Right lobe of liver (tissue), 6 donors: ENCODE measurements at regions not wholly inside any gene's neighbourhood (a gene's known extent, or its start where the extent isn't known, plus 50 kb on each side); places are given as distances from the start of the nearest gene placed in this dataset.

Experiments used
- ATAC-seq, 4 donors: fragments of 200-7000 bp; cut with Tn5 transposase; one replicate each; pipeline ENCODE4 v1.9.1; 2020; ENCODE audit warnings: mild to moderate bottlenecking in 4 of 4, moderate library complexity in 4 of 4
- DNase-seq, 3 donors: peaks; one replicate each; pipeline ENCODE4 v3.0.0-alpha.2; 2020
- H3K27ac ChIP-seq, 3 donors: fragments of 200-600 bp; one replicate each; pipeline ENCODE4 v1.8.0; 2022
- H3K27me3 ChIP-seq, 2 donors: fragments of 200-600 bp; one replicate each; pipeline ENCODE4 v1.8.0; 2022
- H3K36me3 ChIP-seq, 4 donors: fragments of 200-600 bp; sonication (generic) in 1 of 4; one replicate each; pipeline versions ENCODE4 v1.5.1 to v1.8.0; 2017 to 2022; ENCODE audit warnings: control low read depth in 1 of 4
- H3K4me1 ChIP-seq, 4 donors: fragments of 200-600 bp; sonication (generic) in 1 of 4; one replicate each; pipeline versions ENCODE4 v1.5.1 to v1.8.0; 2017 to 2022; ENCODE audit warnings: control low read depth in 1 of 4
- H3K4me3 ChIP-seq, 3 donors: fragments of 200-600 bp; one replicate each; pipeline ENCODE4 v1.8.0; 2022
- H3K9me3 ChIP-seq, 4 donors: fragments of 200-600 bp; sonication (generic) in 1 of 4; one replicate each; pipeline versions ENCODE4 v1.5.1 to v1.8.0; 2017 to 2022; ENCODE audit warnings: control low read depth in 1 of 4
- POLR2A ChIP-seq: fragments of 450-650 bp; IDR thresholded peaks from one replicate; pipeline ENCODE4 v1.6.1; 2017; ENCODE audit warnings: antibody characterized with exemption, mild to moderate bottlenecking
- WGBS: methylation state at CpG from one replicate; pipeline ENCODE4 v1.1.6; 2018; ENCODE audit warnings: low coverage, low lambda C conversion rate; ENCODE audit not compliant: insufficient coverage; ENCODE audit errors: missing lambda C conversion rate; 5-methylcytosine and 5-hydroxymethylcytosine counted together
- intact Hi-C, 2 donors: fragments of 100-400 bp; cut with DNase I; formaldehyde crosslinking; loops; one replicate each; pipeline versions ENCODE4 v1.11.2 to v1.14.1; 2022
- TF ChIP-seq, protein P1 (sequence below), 4 donors: fragments of 200-600 bp in 3 of 4; fragments of 450-650 bp in 1 of 4; IDR thresholded peaks; one replicate each; pipeline versions ENCODE4 v1.5.1 to v1.8.0; 2016 to 2022; ENCODE audit warnings: antibody characterized with exemption in 4 of 4, mild to moderate bottlenecking in 2 of 4
- donor health status: DM: no; HTN: yes; CAD: no.
- donor health status: DM: no; HTN: no; CAD: no.
- donor health status: DM: no; HTN: no; CAD: no.
- donor health status: DM: no; HTN: yes; CAD: no.
- donor health status: DM: no; HTN: yes; CAD: no.

DNA sequence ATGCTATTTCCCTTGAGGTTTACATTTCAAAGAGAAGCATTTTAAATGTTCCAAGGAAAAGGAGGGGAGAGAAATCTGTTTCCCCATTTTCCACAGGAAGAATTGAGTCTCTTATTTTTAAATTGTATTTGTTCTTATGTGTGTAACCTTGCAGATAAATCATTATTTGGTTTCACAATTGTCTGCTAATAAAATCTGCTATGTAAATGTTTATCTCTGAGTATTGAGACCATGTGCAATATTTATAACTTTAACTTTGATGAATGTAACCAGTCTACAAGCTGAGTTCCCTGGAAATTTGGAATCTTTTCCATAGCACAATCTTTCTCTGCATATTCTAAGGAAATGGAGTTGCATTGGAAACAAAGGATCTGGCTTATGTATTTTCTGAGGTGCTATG lies 209.6 kb downstream of the PTBP2 start:
- Histone ChIP-seq H3K4me1 (no peaks in the 10 kb centered on the region), H3K27me3 (no peaks in the 10 kb centered on the region), H3K9me3 (no peaks in the 10 kb centered on the region), H3K4me3 (no peak overlapping the region), H3K36me3 (no peaks in the 10 kb centered on the region), H3K27ac (no peak overlapping the region)
- DNase-seq (no peak), ATAC-seq (no peak)
- intact Hi-C loops, result no loop called here
- TF ChIP-seq, protein P1, sequence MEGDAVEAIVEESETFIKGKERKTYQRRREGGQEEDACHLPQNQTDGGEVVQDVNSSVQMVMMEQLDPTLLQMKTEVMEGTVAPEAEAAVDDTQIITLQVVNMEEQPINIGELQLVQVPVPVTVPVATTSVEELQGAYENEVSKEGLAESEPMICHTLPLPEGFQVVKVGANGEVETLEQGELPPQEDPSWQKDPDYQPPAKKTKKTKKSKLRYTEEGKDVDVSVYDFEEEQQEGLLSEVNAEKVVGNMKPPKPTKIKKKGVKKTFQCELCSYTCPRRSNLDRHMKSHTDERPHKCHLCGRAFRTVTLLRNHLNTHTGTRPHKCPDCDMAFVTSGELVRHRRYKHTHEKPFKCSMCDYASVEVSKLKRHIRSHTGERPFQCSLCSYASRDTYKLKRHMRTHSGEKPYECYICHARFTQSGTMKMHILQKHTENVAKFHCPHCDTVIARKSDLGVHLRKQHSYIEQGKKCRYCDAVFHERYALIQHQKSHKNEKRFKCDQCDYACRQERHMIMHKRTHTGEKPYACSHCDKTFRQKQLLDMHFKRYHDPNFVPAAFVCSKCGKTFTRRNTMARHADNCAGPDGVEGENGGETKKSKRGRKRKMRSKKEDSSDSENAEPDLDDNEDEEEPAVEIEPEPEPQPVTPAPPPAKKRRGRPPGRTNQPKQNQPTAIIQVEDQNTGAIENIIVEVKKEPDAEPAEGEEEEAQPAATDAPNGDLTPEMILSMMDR (IDR thresholded peaks at IDR 0.05), result no peak
- TF ChIP-seq POLR2A, result no peak

DNA sequence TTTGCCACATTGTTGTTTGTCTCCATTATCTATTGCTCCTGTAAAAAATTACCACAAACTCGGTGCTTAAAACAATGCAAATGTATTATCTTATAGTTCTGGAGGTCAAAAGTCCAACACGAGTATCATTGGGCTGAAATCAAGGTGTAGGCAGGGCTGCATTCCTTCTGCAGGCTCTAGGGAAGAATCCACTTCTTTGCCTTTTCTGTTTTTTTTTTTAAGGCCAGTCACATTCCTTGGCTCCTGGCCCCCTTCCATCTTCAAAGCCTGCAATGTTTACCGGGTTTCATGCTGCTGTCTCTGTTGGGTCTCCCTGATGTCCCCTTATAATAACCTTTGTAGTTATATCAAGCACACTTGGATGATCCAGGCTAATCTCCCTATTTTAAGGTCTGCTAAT lies 212.7 kb downstream of the PTBP2 start:
- Histone ChIP-seq H3K36me3 (no peaks in the 10 kb centered on the region), H3K27ac (no peak overlapping the region), H3K4me3 (no peak overlapping the region), H3K27me3 (no peaks in the 10 kb centered on the region), H3K9me3 (no peaks in the 10 kb centered on the region), H3K4me1 (no peaks in the 10 kb centered on the region)
- DNase-seq (no peak), ATAC-seq (no peak)
- WGBS, result 23% methylated on average over 3 of the region's 3 CpGs
- TF ChIP-seq POLR2A, result no peak
- TF ChIP-seq, protein P1 (IDR thresholded peaks at IDR 0.05), result no peak
- intact Hi-C loops, result no loop called here

DNA sequence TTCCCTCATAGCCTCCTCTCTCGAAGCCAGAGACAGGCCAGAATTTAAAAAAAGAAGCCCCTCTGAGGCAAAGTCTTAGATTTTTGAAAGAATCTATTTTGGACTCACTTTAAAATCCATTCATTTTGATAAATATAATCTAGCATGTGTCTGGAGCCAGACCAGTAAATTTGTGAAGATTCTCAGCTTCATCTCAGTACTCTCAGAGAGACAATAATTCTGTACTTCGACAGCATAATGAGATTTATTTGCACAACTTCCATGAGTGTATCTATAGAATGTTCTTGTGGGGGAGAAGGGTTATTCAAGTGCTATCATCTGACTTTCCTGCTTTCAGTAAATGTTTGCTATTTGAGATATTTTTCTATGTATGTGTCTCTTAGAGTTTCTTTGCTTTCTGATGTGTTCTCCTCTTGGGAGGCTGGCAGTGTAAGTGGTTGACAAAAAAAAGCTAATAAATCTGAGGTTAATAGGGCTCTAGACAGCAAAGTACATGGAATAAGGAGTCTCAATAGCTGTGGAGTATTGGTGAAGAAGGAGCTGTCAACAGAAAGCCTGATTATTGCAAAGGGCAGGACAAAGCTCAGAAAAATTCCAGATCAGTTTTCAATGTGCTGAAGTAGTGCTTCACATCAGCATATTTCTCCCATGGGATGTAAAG lies 223.0 kb downstream of the PTBP2 start:
- ATAC-seq, result no peak
- no peaks in the 10 kb centered on the region for H3K27me3 ChIP-seq
- H3K4me3 ChIP-seq, result no peak overlapping the region
- no peak for TF ChIP-seq POLR2A
- TF ChIP-seq, protein P1 (IDR thresholded peaks at IDR 0.05), result no peak
- no peaks in the 10 kb centered on the region for H3K36me3 ChIP-seq
- WGBS, result 25% methylated on average over 2 of the region's 2 CpGs
- H3K27ac ChIP-seq, result no peak overlapping the region
- no peaks in the 10 kb centered on the region for H3K4me1 ChIP-seq
- no peaks in the 10 kb centered on the region for H3K9me3 ChIP-seq
- no peak for DNase-seq
- intact Hi-C loops, result no loop called here

DNA sequence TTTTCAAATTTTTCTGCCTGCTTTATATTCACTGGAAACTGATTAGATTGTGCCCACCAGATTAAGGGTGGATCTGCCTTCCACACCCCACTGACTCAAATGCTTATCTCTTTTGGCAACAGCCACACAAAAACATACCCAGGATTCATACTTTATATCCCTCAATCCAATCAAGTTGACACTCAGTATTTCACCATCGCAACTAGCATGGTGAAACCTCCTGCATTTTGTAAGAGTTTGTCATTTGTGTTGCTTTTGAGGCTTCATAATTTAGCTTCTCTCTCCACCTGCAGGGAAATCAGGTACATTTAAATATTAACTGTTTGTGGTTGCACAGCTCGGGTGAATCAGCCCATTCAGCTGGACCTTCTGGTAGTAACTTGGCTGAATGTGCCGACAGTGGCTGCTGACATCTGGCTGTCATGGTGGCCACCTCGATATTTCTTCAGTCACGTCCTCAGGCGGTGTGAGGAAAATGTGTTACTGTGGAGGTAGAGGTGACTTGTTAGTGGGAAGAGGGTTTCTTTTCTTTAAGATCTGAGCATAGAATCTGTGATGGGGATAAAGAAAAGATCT lies 224.0 kb downstream of the PTBP2 start:
- TF ChIP-seq, protein P1 (IDR thresholded peaks at IDR 0.05), result no peak
- no peak for TF ChIP-seq POLR2A
- WGBS, result 84% methylated on average over 4 of the region's 6 CpGs
- no peak overlapping the region for H3K27ac ChIP-seq
- H3K27me3 ChIP-seq, result no peaks in the 10 kb centered on the region
- DNase-seq (no peak), ATAC-seq (no peak)
- H3K9me3 ChIP-seq, result no peaks in the 10 kb centered on the region
- intact Hi-C loops, result no loop called here
- H3K4me1 ChIP-seq, result no peaks in the 10 kb centered on the region
- no peak overlapping the region for H3K4me3 ChIP-seq
- no peaks in the 10 kb centered on the region for H3K36me3 ChIP-seq
